Mononuclear cell (primary cell): ENCODE measurements at regions not wholly inside any gene's neighbourhood (a gene's known extent, or its start where the extent isn't known, plus 50 kb on each side); places are given as distances from the start of the nearest gene placed in this dataset.
"Not testable (repeated sequence)": the region's sequence is repeated elsewhere in the genome, so short reads cannot be mapped to it uniquely, and the experiment has no call there.

Experiments used
- H3K27me3 ChIP-seq: 2 replicates; pipeline ENCODE4 v1.6.0; 2011; ENCODE audit warnings: low read length, control low read depth; ENCODE audit not compliant: insufficient read depth
- H3K4me1 ChIP-seq: 2 replicates; pipeline ENCODE4 v1.5.1; 2011; ENCODE audit warnings: mild to moderate bottlenecking, low read length, control low read depth; ENCODE audit not compliant: insufficient read depth
- H3K4me3 ChIP-seq: 2 replicates; pipeline ENCODE4 v1.5.1; 2011; ENCODE audit warnings: mild to moderate bottlenecking, low read length, moderate library complexity
- H3K9me3 ChIP-seq: 2 replicates; pipeline ENCODE4 v1.5.1; 2011; ENCODE audit warnings: low read depth, mild to moderate bottlenecking, control low read depth, low read length

- Histone ChIP-seq H3K9me3 (no peaks in the 10 kb centered on the region), H3K4me3 (no peak overlapping the region), H3K4me1 (peaks cover 7% of the 10 kb centered on the region), H3K27me3 (no peaks in the 10 kb centered on the region)
Measured at GRCh38 chr5:1636981-1637638, 113.3 kb upstream of the LPCAT1 start.

- H3K4me3 ChIP-seq, H3K9me3 ChIP-seq, H3K4me1 ChIP-seq, H3K27me3 ChIP-seq: not testable (repeated sequence)
Measured at GRCh38 chr5:1636208-1636770, 112.5 kb upstream of the LPCAT1 start.

- H3K9me3 ChIP-seq, H3K4me1 ChIP-seq, H3K27me3 ChIP-seq, H3K4me3 ChIP-seq: not testable (repeated sequence)
Measured at GRCh38 chr5:1635477-1635876, 111.7 kb upstream of the LPCAT1 start.

- no peaks in the 10 kb centered on the region for H3K9me3 ChIP-seq
- H3K4me1 ChIP-seq = peaks cover 7% of the 10 kb centered on the region
- no peaks in the 10 kb centered on the region for H3K27me3 ChIP-seq
- peak overlapping the region; percentile 62 for H3K4me3 ChIP-seq
Measured at GRCh38 chr5:1634337-1634661, 110.5 kb upstream of the LPCAT1 start.

DNA sequence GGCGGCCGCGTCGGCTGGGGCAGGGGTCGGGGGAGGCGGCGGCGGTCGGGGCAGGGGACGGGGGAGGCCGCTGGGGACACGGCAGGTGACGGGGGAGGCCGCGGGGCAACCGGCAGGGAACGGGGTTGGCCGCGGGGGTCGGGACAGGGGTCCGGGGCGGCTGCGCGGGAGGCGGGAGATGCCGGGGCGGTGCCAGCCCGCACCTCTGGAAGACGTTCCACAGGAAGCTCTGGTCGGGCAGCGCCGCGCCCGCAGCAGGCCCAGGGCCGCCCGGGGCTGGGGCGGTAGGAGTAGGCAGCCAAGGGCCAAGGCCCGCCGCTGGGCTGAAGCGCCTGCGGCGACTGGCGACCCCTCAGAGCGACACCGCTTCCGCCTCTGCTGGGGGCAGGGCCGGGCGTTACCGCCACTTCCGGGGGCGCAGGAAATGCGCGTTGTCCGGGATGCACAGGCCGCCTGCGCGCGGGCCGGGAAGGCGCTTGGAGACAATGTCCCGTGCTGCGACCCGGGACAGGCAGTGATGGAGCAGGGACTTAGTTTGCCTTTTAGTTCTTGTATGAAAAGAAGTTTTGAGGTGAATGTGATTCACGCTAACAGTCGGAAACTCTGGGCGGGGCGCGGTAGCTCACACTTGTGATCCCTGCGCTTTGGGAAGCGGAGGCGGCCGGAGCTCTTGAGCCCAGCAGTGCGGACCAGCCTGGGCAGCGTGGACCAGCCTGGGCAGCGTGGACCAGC lies 110.0 kb upstream of the LPCAT1 start:
- H3K9me3 ChIP-seq = no peaks in the 10 kb centered on the region
- H3K4me3 ChIP-seq = peak overlapping the region; percentile 62
- H3K27me3 ChIP-seq = no peaks in the 10 kb centered on the region
- peaks cover 7% of the 10 kb centered on the region for H3K4me1 ChIP-seq

- H3K4me1 ChIP-seq, H3K27me3 ChIP-seq, H3K4me3 ChIP-seq, H3K9me3 ChIP-seq: not testable (repeated sequence)
Measured at GRCh38 chr5:1631004-1631403, 107.2 kb upstream of the LPCAT1 start.

DNA sequence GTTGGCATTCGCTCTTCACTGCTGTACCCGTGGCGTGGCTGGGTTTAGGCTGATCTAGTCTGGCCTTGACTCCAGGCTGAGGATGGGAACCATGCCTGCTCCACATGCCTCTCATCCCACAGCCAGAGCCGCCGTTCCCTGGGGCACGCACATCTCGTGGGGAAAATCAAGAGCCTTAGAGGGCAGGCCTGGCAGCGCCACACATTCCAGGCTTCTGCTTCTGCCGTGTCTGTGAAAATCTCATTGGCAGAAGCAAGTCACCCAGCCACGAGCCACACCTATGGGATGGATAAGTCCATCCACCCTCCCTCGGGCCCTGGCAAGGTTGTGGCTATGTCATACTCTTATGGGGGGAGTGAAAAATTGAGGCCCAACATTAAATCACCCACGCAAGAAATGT lies 102.6 kb upstream of the LPCAT1 start:
- H3K27me3 ChIP-seq, H3K4me3 ChIP-seq, H3K4me1 ChIP-seq, H3K9me3 ChIP-seq: not testable (repeated sequence)

GRCh38 chr5:1619531-1619930 lies 95.8 kb upstream of the LPCAT1 start:
- H3K27me3 ChIP-seq, H3K4me1 ChIP-seq, H3K4me3 ChIP-seq, H3K9me3 ChIP-seq: not testable (repeated sequence)

GRCh38 chr5:1618296-1618865 lies 94.6 kb upstream of the LPCAT1 start:
- not testable (repeated sequence) for H3K4me3 ChIP-seq, H3K27me3 ChIP-seq, H3K4me1 ChIP-seq, H3K9me3 ChIP-seq

DNA sequence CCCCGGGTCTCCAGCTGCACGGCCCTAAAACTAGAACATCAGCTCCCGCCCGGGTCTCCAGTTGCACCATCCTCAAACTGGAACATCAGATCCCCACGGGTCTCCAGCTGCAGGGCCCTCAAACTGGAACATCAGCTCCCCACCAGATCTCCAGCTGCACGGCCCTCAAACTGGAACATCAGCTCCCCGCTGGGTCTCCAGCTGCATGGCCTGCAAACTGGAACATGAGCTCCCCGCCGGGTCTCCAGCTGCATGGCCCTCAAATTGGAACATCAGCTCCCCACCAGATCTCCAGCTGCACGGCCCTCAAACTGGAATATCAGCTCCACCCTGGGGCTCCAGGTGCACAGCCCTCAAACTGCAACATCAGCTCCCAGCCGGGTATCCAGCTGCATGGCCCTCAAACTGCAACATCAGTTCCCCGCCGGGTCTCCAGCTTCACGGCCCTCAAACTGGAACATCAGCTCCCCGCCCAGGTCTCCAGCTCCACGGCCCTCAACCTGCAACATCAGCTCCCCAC lies 93.5 kb upstream of the LPCAT1 start:
- not testable (repeated sequence) for H3K27me3 ChIP-seq, H3K9me3 ChIP-seq

DNA sequence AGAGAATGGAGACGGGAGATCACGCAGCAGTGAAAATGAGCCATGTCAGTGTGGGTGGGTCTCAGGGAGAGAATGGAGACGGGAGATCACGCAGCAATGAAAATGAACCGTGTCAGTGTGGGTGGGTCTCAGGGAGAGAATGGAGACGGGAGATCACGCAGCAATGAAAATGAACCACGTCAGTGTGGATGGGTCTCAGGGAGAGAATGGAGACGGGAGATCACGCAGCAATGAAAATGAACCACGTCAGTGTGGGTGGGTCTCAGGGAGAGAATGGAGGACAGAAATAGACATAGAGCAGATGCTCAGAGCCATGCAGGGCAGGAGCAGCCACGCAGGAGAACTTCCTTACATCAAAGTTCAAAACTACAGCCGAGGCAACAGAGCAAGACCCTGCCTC lies 89.8 kb upstream of the LPCAT1 start:
- H3K27me3 ChIP-seq, H3K4me1 ChIP-seq, H3K4me3 ChIP-seq, H3K9me3 ChIP-seq: not testable (repeated sequence)

More for the DNA sequence above, 93.5 kb upstream of the LPCAT1 start:
- H3K4me1 ChIP-seq, H3K4me3 ChIP-seq: not testable (repeated sequence)

GRCh38 chr5:1610526-1610925 lies 86.8 kb upstream of the LPCAT1 start:
- not testable (repeated sequence) for H3K27me3 ChIP-seq, H3K4me1 ChIP-seq, H3K9me3 ChIP-seq, H3K4me3 ChIP-seq

DNA sequence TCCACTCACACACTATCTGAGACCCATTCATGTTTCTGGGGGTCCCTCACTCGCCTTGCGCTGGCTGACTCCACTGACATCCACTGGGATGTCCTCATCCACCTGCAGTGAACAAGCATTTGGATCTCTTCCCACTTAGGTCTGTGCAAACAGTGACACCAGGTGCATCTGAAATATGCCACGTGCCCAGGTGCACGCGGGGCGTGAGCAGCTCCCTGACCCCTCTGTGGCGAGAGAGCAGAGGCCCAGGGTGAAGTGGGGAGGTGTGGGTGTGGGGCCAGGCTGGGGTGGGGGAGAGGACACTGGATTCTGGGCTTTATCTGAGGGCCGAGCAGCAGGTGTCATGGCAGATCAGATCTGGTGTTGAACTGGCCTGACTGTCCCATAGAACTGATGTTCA lies 85.4 kb upstream of the LPCAT1 start:
- not testable (repeated sequence) for H3K4me3 ChIP-seq, H3K27me3 ChIP-seq, H3K4me1 ChIP-seq, H3K9me3 ChIP-seq

DNA sequence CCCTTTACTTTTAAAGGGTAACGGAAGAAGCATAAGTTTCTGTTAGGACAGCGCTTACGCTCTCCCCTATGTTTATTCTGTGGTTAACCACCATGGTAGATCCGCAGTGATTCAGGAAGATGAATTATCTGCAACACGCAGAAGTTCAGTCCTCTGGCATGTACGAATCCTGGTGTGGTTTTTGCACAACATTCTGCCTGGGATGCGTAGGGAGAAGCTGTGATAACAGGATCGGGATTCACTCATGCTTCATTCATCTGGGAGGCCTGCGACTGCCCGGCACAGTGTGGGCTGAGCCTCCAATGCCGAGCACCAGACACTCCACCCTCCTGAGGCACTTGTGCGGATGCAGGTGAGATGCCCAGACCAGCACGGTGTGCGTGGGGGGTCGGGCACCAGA lies 84.6 kb upstream of the LPCAT1 start:
- not testable (repeated sequence) for H3K4me3 ChIP-seq, H3K4me1 ChIP-seq, H3K9me3 ChIP-seq, H3K27me3 ChIP-seq

DNA sequence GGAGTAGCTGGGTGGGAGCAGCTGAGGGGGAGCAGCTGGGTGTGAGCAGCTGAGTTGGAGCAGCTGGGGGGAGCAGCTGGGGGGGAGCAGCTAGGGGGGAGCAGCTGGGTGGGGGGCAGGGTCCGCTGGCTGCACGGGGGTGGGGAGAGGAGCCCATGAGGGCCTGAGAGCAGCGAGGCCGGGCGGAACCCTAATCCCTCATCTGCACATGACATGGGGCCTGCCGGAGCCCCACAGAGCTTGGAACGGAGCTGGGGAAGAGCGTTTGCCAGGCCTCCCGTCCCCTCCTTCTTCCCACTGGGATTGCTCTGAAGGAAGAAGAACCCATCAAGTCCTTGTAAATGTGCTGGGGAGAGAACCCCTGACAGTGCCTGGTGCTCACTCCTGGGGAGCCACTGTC lies 83.2 kb upstream of the LPCAT1 start:
- H3K27me3 ChIP-seq, H3K4me3 ChIP-seq, H3K9me3 ChIP-seq, H3K4me1 ChIP-seq: not testable (repeated sequence)

DNA sequence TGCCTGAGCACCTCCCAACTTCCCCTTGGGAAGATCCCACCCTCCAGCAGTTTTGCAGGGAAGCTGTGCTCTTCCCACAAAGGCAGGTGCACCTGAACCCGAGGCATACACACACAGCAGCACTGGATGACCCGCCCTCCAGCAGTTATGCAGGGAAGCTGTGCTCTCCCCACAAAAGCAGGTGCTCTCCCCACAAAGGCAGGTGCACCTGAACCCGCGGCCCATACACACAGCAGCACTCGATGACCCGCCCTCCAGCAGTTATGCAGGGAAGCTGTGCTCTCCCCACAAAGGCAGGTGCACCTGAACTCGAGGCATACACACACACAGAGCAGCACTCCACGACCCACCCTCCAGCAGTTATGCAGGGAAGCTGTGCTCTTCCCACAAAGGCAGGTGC lies 80.2 kb upstream of the LPCAT1 start:
- H3K9me3 ChIP-seq, H3K27me3 ChIP-seq, H3K4me1 ChIP-seq, H3K4me3 ChIP-seq: not testable (repeated sequence)
